IMR-90 (cell line): ENCODE measurements at regions not wholly inside any gene's neighbourhood (a gene's known extent, or its start where the extent isn't known, plus 50 kb on each side); places are given as distances from the start of the nearest gene placed in this dataset.

ENCODE experiments used
- ATAC-seq: fragments of 200-7000 bp; cut with Tn5 transposase; 2 replicates; pipeline ENCODE4 v1.9.1; 2020; ENCODE audit warnings: low read depth, mild to moderate bottlenecking, moderate library complexity
- BruUV-seq: library from RNA; stranded (reverse); fragments of 400-500 nt; replicated peaks from 2 replicates; lab custom pipeline; 2021; lab: Mats Ljungman, UMichigan
- CTCF ChIA-PET: fragments of 300-600 bp; formaldehyde crosslinking; extraction: SDS; loops from one replicate; lab custom pipeline; 2021; ENCODE audit warnings: antibody characterized with exemption; lab: Yijun Ruan, JAX
- POLR2A ChIA-PET: fragments of 300-600 bp; sonication (Branson Sonifier 250); formaldehyde crosslinking; loops from one replicate; lab custom pipeline; 2022; ENCODE audit warnings: antibody characterized with exemption; ENCODE audit not compliant: unreplicated experiment; lab: Charles Lee
- DNase-seq: peaks from one replicate; pipeline ENCODE4 v3.0.0; 2013
- H2AFZ ChIP-seq: replicated peaks from 2 replicates; pipeline ENCODE3; 2013; ENCODE audit warnings: low read length, mild to moderate bottlenecking; ENCODE audit not compliant: poor library complexity
- H2AK5ac ChIP-seq: 2 replicates; pipeline ENCODE4 v1.6.1; 2013; ENCODE audit warnings: low read depth, low read length, inconsistent platforms
- H2AK9ac ChIP-seq: replicated peaks from 2 replicates; pipeline ENCODE3; 2013; ENCODE audit warnings: mild to moderate bottlenecking, low read depth, low read length, moderate library complexity; ENCODE audit not compliant: poor library complexity
- H2BK120ac ChIP-seq: 2 replicates; pipeline ENCODE4 v1.6.1; 2013; ENCODE audit warnings: low read depth, low read length, inconsistent platforms
- H2BK15ac ChIP-seq: 3 replicates; pipeline ENCODE4 v1.6.1; 2013; ENCODE audit warnings: low read depth, low read length, inconsistent platforms
- H2BK20ac ChIP-seq: 2 replicates; pipeline ENCODE4 v1.6.1; 2013; ENCODE audit warnings: low read depth, mild to moderate bottlenecking, inconsistent platforms, low read length, moderate library complexity
- H2BK5ac ChIP-seq: 2 replicates; pipeline ENCODE4 v1.6.1; 2013; ENCODE audit warnings: mild to moderate bottlenecking, low read depth, low read length, inconsistent platforms; ENCODE audit not compliant: poor library complexity, severe bottlenecking
- H3K14ac ChIP-seq: replicated peaks from 2 replicates; pipeline ENCODE4 v1.6.1; 2013; ENCODE audit warnings: low read depth, low read length, inconsistent platforms
- H3K18ac ChIP-seq: 2 replicates; pipeline ENCODE4 v1.6.1; 2013; ENCODE audit warnings: low read depth, low read length, control low read depth
- H3K23ac ChIP-seq: 2 replicates; pipeline ENCODE4 v1.6.1; 2013; ENCODE audit warnings: low read depth, low read length, inconsistent platforms
- H3K27ac ChIP-seq: 2 replicates; pipeline ENCODE4 v1.5.1; 2013; ENCODE audit warnings: mild to moderate bottlenecking, control low read depth, low read length; ENCODE audit not compliant: insufficient read depth
- H3K27me3 ChIP-seq: 2 replicates; pipeline ENCODE4 v1.6.1; 2013; ENCODE audit warnings: low read length; ENCODE audit not compliant: control insufficient read depth, insufficient read depth
- H3K36me3 ChIP-seq: 2 replicates; pipeline ENCODE4 v1.6.1; 2013; ENCODE audit warnings: low read length, mixed read lengths; ENCODE audit not compliant: control insufficient read depth, insufficient read depth
- H3K4ac ChIP-seq: 2 replicates; pipeline ENCODE4 v1.6.1; 2013; ENCODE audit warnings: low read depth, low read length, inconsistent platforms
- H3K4me1 ChIP-seq: 2 replicates; pipeline ENCODE4 v1.6.1; 2013; ENCODE audit warnings: low read length, mixed read lengths; ENCODE audit not compliant: control insufficient read depth, insufficient read depth
- H3K4me2 ChIP-seq: 2 replicates; pipeline ENCODE4 v1.6.1; 2013; ENCODE audit warnings: low read depth, mild to moderate bottlenecking, control low read depth, low read length, moderate library complexity
- H3K4me3 ChIP-seq: 2 replicates; pipeline ENCODE4 v1.5.1; 2013; ENCODE audit warnings: low read depth, mild to moderate bottlenecking, control low read depth, low read length, moderate library complexity; ENCODE audit not compliant: insufficient read depth
- H3K56ac ChIP-seq: 2 replicates; pipeline ENCODE4 v1.6.1; 2013; ENCODE audit warnings: low read length, inconsistent platforms; ENCODE audit not compliant: insufficient read depth; ENCODE audit errors: extremely low read depth
- H3K79me1 ChIP-seq, 2 experiments: 2 replicates each; pipeline ENCODE4 v1.6.1; 2013; ENCODE audit warnings: low read length in 2 of 2, inconsistent platforms in 1 of 2, low read depth in 1 of 2
- H3K9ac ChIP-seq: 2 replicates; pipeline ENCODE4 v1.6.1; 2013; ENCODE audit warnings: low read depth, low read length, control low read depth
- H3K9me1 ChIP-seq: 2 replicates; pipeline ENCODE4 v1.6.1; 2013; ENCODE audit warnings: low read length, inconsistent platforms; ENCODE audit not compliant: insufficient read depth
- H3K9me3 ChIP-seq: 2 replicates; pipeline ENCODE4 v1.6.1; 2013; ENCODE audit warnings: low read length; ENCODE audit not compliant: control insufficient read depth, insufficient read depth
- H4K20me1 ChIP-seq: 2 replicates; pipeline ENCODE4 v1.6.1; 2013; ENCODE audit warnings: low read length, inconsistent platforms; ENCODE audit not compliant: insufficient read depth
- H4K5ac ChIP-seq: 2 replicates; pipeline ENCODE4 v1.6.1; 2013; ENCODE audit warnings: mild to moderate bottlenecking, low read depth, low read length, control low read depth
- H4K8ac ChIP-seq, 2 experiments: 2 replicates each; pipeline ENCODE4 v1.6.1; 2013; ENCODE audit warnings: low read depth in 2 of 2, low read length in 2 of 2, control low read depth in 1 of 2, inconsistent platforms in 1 of 2
- H4K91ac ChIP-seq: 2 replicates; pipeline ENCODE4 v1.6.1; 2013; ENCODE audit warnings: low read depth, low read length, inconsistent platforms; ENCODE audit not compliant: insufficient read depth
- BHLHE40 ChIP-seq: fragments of 150-350 bp; IDR thresholded peaks from 2 replicates; pipeline ENCODE4 v1.6.1; 2016; ENCODE audit warnings: mild to moderate bottlenecking, low read depth, low read length
- CEBPB ChIP-seq: IDR thresholded peaks from 2 replicates; pipeline ENCODE4 v1.6.1; 2012; ENCODE audit warnings: low read depth, low read length, improper control_type of control experiment
- CHD1 ChIP-seq: IDR thresholded peaks from 2 replicates; pipeline ENCODE4 v1.6.1; 2012; ENCODE audit warnings: low read depth, low read length, improper control_type of control experiment
- CTCF ChIP-seq: conservative IDR thresholded peaks from 2 replicates; pipeline ENCODE4 v1.5.1; 2012; ENCODE audit warnings: mild to moderate bottlenecking, low read depth, low read length, improper control_type of control experiment
- FOS ChIP-seq: fragments of 150-350 bp; IDR thresholded peaks from 2 replicates; pipeline ENCODE4 v1.6.1; 2016; ENCODE audit warnings: low read depth, low read length
- MAFK ChIP-seq: IDR thresholded peaks from 2 replicates; pipeline ENCODE4 v1.6.1; 2012; ENCODE audit warnings: low read depth, low read length, improper control_type of control experiment
- MAZ ChIP-seq: IDR thresholded peaks from 2 replicates; pipeline ENCODE4 v1.6.1; 2012; ENCODE audit warnings: low read depth, mild to moderate bottlenecking, low read length, improper control_type of control experiment, moderate library complexity, borderline replicate concordance
- MXI1 ChIP-seq: IDR thresholded peaks from 2 replicates; pipeline ENCODE4 v1.6.1; 2012; ENCODE audit warnings: low read depth, mild to moderate bottlenecking, low read length, moderate library complexity, borderline replicate concordance
- NFE2L2 ChIP-seq: fragments of 150-350 bp; IDR thresholded peaks from 2 replicates; pipeline ENCODE4 v1.6.1; 2016; ENCODE audit warnings: low read depth, mild to moderate bottlenecking, low read length
- POLR2A ChIP-seq: IDR thresholded peaks from 2 replicates; pipeline ENCODE4 v1.6.1; 2012; ENCODE audit warnings: mild to moderate bottlenecking, low read depth, low read length
- RAD21 ChIP-seq: IDR thresholded peaks from 2 replicates; pipeline ENCODE4 v1.6.1; 2012; ENCODE audit warnings: low read length, improper control_type of control experiment
- RCOR1 ChIP-seq: IDR thresholded peaks from 2 replicates; pipeline ENCODE4 v1.6.1; 2012; ENCODE audit warnings: mild to moderate bottlenecking, low read length, improper control_type of control experiment; ENCODE audit not compliant: insufficient replicate concordance
- RFX5 ChIP-seq: IDR thresholded peaks from 2 replicates; pipeline ENCODE4 v1.8.0; 2012; ENCODE audit warnings: low read depth, mild to moderate bottlenecking, low read length, moderate library complexity
- WGBS, 2 experiments: methylation state at CpG; one replicate each; pipeline versions ENCODE4 v1.1.5 to v1.1.7; 2013; ENCODE audit warnings: missing lambda C conversion rate in 2 of 2; ENCODE audit not compliant: insufficient read length in 1 of 2; ENCODE audit errors: extremely low coverage in 2 of 2; 5-methylcytosine and 5-hydroxymethylcytosine counted together
- dilution Hi-C: fragments of 300-500 bp; cut with HindIII; formaldehyde crosslinking; loops from one replicate; pipeline ENCODE4 v1.14.3; 2018; ENCODE audit warnings: low sequenced_read_pairs; ENCODE audit not compliant: unreplicated experiment
- in situ Hi-C: fragments of 300-500 bp; cut with MboI; formaldehyde crosslinking; loops from 3 replicates; pipeline ENCODE4 v1.14.3; 2019; ENCODE audit warnings: low sequenced_read_pairs, inconsistent platforms, mixed read lengths
- intact Hi-C: fragments of 100-400 bp; cut with micrococcal nuclease; formaldehyde crosslinking; loops from 2 replicates; pipeline ENCODE4 v1.10.0; 2022
- TF ChIP-seq, protein P1 (sequence below): fragments of 150-350 bp; IDR thresholded peaks from 2 replicates; pipeline ENCODE4 v1.6.1; 2017; ENCODE audit warnings: mild to moderate bottlenecking, antibody characterized with exemption, low read length, low read depth

GRCh38 chr10:64458306-64458705 is 937.1 kb downstream of the REEP3 start:
- DNase-seq (no peak), ATAC-seq (no peak)
- Histone ChIP-seq H2BK20ac (no peak overlapping the region), H3K27ac (no peak overlapping the region), H2AK9ac (no peak overlapping the region), H3K9ac (no peak overlapping the region), H3K4me1 (no peaks in the 10 kb centered on the region), H2BK5ac (no peak overlapping the region), H4K8ac (no peak overlapping the region), H3K4ac (no peak overlapping the region), H3K9me1 (no peaks in the 10 kb centered on the region), H3K27me3 (no peaks in the 10 kb centered on the region), H4K91ac (no peak overlapping the region), H3K36me3 (no peaks in the 10 kb centered on the region), H3K56ac (no peak overlapping the region), H3K23ac (no peak overlapping the region), H3K18ac (no peak overlapping the region), H3K4me2 (no peak overlapping the region), H3K14ac (no peak overlapping the region), H3K4me3 (no peak overlapping the region), H2BK120ac (no peak overlapping the region), H2AK5ac (no peak overlapping the region), H3K79me1 (no peaks in the 10 kb centered on the region), H2AFZ (no peak overlapping the region), H3K9me3 (no peaks in the 10 kb centered on the region), H2BK15ac (no peak overlapping the region), H4K20me1 (no peaks in the 10 kb centered on the region), H4K5ac (no peak overlapping the region)
- in situ Hi-C loops = no loop called here
- no peak for TF ChIP-seq RCOR1
- TF ChIP-seq, protein P1, sequence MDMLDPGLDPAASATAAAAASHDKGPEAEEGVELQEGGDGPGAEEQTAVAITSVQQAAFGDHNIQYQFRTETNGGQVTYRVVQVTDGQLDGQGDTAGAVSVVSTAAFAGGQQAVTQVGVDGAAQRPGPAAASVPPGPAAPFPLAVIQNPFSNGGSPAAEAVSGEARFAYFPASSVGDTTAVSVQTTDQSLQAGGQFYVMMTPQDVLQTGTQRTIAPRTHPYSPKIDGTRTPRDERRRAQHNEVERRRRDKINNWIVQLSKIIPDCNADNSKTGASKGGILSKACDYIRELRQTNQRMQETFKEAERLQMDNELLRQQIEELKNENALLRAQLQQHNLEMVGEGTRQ = no peak
- no peak for TF ChIP-seq BHLHE40
- no peak for TF ChIP-seq RFX5
- no peak for TF ChIP-seq FOS
- TF ChIP-seq CHD1 = no peak
- TF ChIP-seq NFE2L2 = no peak
- TF ChIP-seq RAD21 = no peak
- TF ChIP-seq CTCF = no peak
- TF ChIP-seq MAFK = no peak
- no peak for TF ChIP-seq MXI1
- no peak for TF ChIP-seq POLR2A
- no peak for TF ChIP-seq MAZ
- no peak for TF ChIP-seq CEBPB
- ChIA-PET CTCF (no interaction called here), POLR2A (no interaction called here)
- dilution Hi-C loops = no loop called here
- BruUV-seq = no TSS peak
- no CpG with 5 or more reads among the region's 1 CpG for WGBS, 2 experiments
- intact Hi-C loops = no loop called here
